ENCODE measurements at regions not wholly inside any gene's neighbourhood (a gene's known extent, or its start where the extent isn't known, plus 50 kb on each side); places are given as distances from the start of the nearest gene placed in this dataset.

GRCh38 chr6:44512868-44513741 is 125.6 kb downstream of the CDC5L start:
- H3K4me3 ChIP-seq (ENCODE audit: low read depth, low read length): no peak overlapping the region
- in situ Hi-C loops (cut with HindIII; ENCODE audit: low sequenced_read_pairs): no loop called here
- TF ChIP-seq CTCF (IDR thresholded peaks at IDR 0.05; ENCODE audit: low read depth, low read length, missing control alignments): no peak
- DNase-seq (ENCODE audit: low read depth): no peak

- in situ Hi-C loops (cut with HindIII; ENCODE audit: low sequenced_read_pairs): no loop called here
- TF ChIP-seq CTCF (IDR thresholded peaks at IDR 0.05; ENCODE audit: low read depth, low read length, missing control alignments): no peak
- no peak overlapping the region for H3K4me3 ChIP-seq (ENCODE audit: low read depth, low read length)
- DNase-seq (ENCODE audit: low read depth): no peak
These were observed 126.6 kb downstream of the CDC5L start for GRCh38 chr6:44514085-44514484.

GRCh38 chr6:44514576-44515193 is 127.2 kb downstream of the CDC5L start:
- in situ Hi-C loops (cut with HindIII; ENCODE audit: low sequenced_read_pairs): no loop called here
- H3K4me3 ChIP-seq (ENCODE audit: low read depth, low read length): no peak overlapping the region
- DNase-seq (ENCODE audit: low read depth): no peak

GRCh38 chr6:44522871-44523270 is 135.4 kb downstream of the CDC5L start:
- in situ Hi-C loops (cut with HindIII; ENCODE audit: low sequenced_read_pairs): no loop called here
- no peak overlapping the region for H3K4me3 ChIP-seq (ENCODE audit: low read depth, low read length)
- TF ChIP-seq CTCF (IDR thresholded peaks at IDR 0.05; ENCODE audit: low read depth, low read length, missing control alignments): no peak
- no peak for DNase-seq (ENCODE audit: low read depth)

More at GRCh38 chr6:44514576-44515193, 127.2 kb downstream of the CDC5L start:
- TF ChIP-seq CTCF (IDR thresholded peaks at IDR 0.05; ENCODE audit: low read depth, low read length, missing control alignments): no peak

GRCh38 chr6:44524476-44525227 is 137.1 kb downstream of the CDC5L start:
- no peak for DNase-seq (ENCODE audit: low read depth)
- no peak overlapping the region for H3K4me3 ChIP-seq (ENCODE audit: low read depth, low read length)
- TF ChIP-seq CTCF (IDR thresholded peaks at IDR 0.05; ENCODE audit: low read depth, low read length, missing control alignments): no peak
- in situ Hi-C loops (cut with HindIII; ENCODE audit: low sequenced_read_pairs): no loop called here

- no peak for DNase-seq (ENCODE audit: low read depth)
- no peak overlapping the region for H3K4me3 ChIP-seq (ENCODE audit: low read depth, low read length)
- in situ Hi-C loops (cut with HindIII; ENCODE audit: low sequenced_read_pairs): no loop called here
- TF ChIP-seq CTCF (IDR thresholded peaks at IDR 0.05; ENCODE audit: low read depth, low read length, missing control alignments): no peak
These were observed 138.3 kb downstream of the CDC5L start for GRCh38 chr6:44525761-44526351.
